ENCODE measurements at regions not wholly inside any gene's neighbourhood (a gene's known extent, or its start where the extent isn't known, plus 50 kb on each side); places are given as distances from the start of the nearest gene placed in this dataset.
A peak's percentile ranks its signal among the peaks of the same experiment; 100 is the strongest.
"Not testable (repeated sequence)": the region's sequence is repeated elsewhere in the genome, so short reads cannot be mapped to it uniquely, and the experiment has no call there.

- peak; percentile 80 for DNase-seq
These were observed 179.0 kb upstream of the RGS6 start for GRCh38 chr14:71753126-71753830.

- no peak for DNase-seq
These were observed 178.3 kb upstream of the RGS6 start for GRCh38 chr14:71753976-71754375.

- peak; percentile 27 for DNase-seq
These were observed 177.7 kb upstream of the RGS6 start for GRCh38 chr14:71754422-71755095.

- DNase-seq = no peak
These were observed 173.8 kb upstream of the RGS6 start for GRCh38 chr14:71758229-71758951.

GRCh38 chr14:71762575-71762974 lies 169.7 kb upstream of the RGS6 start:
- no peak for DNase-seq

- DNase-seq = no peak
These were observed 167.4 kb upstream of the RGS6 start for GRCh38 chr14:71764701-71765382.

- no peak for DNase-seq
These were observed 166.7 kb upstream of the RGS6 start for GRCh38 chr14:71765505-71765904.

GRCh38 chr14:71770431-71770830 lies 161.8 kb upstream of the RGS6 start:
- no peak for DNase-seq

- not testable (repeated sequence) for DNase-seq
These were observed 160.8 kb upstream of the RGS6 start for GRCh38 chr14:71771421-71771820.

- not testable (repeated sequence) for DNase-seq
These were observed 160.2 kb upstream of the RGS6 start for GRCh38 chr14:71771996-71772395.

GRCh38 chr14:71773898-71774481 lies 158.2 kb upstream of the RGS6 start:
- no peak for DNase-seq

GRCh38 chr14:71776471-71777360 lies 155.5 kb upstream of the RGS6 start:
- no peak for DNase-seq

- no peak for DNase-seq
These were observed 152.2 kb upstream of the RGS6 start for GRCh38 chr14:71780075-71780474.

- no peak for DNase-seq
These were observed 151.4 kb upstream of the RGS6 start for GRCh38 chr14:71780822-71781221.

- no peak for DNase-seq
These were observed 149.1 kb upstream of the RGS6 start for GRCh38 chr14:71783088-71783487.

- DNase-seq = no peak
These were observed 148.4 kb upstream of the RGS6 start for GRCh38 chr14:71783786-71784185.

- DNase-seq = no peak
These were observed 143.2 kb upstream of the RGS6 start for GRCh38 chr14:71789005-71789404.

GRCh38 chr14:71799841-71800240 lies 132.4 kb upstream of the RGS6 start:
- no peak for DNase-seq

- no peak for DNase-seq
These were observed 131.4 kb upstream of the RGS6 start for GRCh38 chr14:71800878-71801277.

GRCh38 chr14:71803539-71804260 lies 128.5 kb upstream of the RGS6 start:
- DNase-seq = no peak

GRCh38 chr14:71804992-71805391 lies 127.2 kb upstream of the RGS6 start:
- DNase-seq = no peak
